ENCODE measurements at regions not wholly inside any gene's neighbourhood (a gene's known extent, or its start where the extent isn't known, plus 50 kb on each side); places are given as distances from the start of the nearest gene placed in this dataset.

DNA sequence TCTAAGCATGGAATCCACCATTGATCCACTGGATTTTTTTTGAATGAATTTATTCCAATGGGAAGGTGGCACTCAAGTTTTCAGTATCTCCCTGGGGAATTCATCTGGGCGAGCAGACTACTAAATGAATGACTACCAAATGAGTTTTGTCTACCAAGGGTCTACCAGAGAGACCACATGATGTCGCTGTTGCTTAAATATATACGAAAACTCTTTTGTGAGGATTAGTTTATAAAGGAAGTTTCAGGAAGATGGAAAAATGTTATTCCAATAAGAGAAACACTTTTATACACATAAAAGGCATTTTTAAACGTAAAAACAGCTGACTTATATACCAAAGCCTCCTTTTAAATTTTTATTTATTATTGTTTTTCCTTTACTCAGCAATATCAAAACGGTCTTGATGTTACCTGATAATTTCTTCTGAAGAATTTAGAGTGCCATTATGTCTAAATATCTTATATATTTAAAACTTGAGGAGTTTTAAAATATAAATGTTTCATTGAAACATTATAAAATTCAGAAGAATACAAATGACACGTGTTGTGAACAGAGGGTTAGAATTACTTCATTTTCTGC is 139.7 kb downstream of the HRH4 start:
- DNase-seq (ENCODE audit: low read depth) = peak; percentile 21
- no peak overlapping the region for H3K4me3 ChIP-seq (ENCODE audit: low read depth, low read length)
- TF ChIP-seq, protein P1, sequence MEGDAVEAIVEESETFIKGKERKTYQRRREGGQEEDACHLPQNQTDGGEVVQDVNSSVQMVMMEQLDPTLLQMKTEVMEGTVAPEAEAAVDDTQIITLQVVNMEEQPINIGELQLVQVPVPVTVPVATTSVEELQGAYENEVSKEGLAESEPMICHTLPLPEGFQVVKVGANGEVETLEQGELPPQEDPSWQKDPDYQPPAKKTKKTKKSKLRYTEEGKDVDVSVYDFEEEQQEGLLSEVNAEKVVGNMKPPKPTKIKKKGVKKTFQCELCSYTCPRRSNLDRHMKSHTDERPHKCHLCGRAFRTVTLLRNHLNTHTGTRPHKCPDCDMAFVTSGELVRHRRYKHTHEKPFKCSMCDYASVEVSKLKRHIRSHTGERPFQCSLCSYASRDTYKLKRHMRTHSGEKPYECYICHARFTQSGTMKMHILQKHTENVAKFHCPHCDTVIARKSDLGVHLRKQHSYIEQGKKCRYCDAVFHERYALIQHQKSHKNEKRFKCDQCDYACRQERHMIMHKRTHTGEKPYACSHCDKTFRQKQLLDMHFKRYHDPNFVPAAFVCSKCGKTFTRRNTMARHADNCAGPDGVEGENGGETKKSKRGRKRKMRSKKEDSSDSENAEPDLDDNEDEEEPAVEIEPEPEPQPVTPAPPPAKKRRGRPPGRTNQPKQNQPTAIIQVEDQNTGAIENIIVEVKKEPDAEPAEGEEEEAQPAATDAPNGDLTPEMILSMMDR (IDR thresholded peaks at IDR 0.05; ENCODE audit: control insufficient read depth, extremely low read depth, insufficient read depth) = peak; percentile 68

DNA sequence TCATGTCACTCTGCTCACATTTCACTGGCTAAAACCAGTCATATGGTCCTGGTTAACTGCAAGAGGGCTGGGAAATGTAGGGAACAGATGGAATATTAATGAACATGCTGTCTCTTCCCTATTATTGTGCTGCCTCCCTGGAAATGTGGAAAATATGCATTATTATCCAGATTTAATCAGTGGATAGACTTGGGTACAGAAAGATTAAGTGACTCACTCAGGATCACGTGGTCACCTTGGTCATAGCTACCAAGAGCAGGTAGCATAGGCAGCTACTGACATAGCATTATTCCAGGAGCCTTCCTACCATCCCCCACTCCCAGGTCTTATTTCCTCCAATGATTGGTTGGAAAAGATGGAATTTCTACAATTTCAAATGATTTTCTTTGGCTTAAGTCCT is 141.1 kb downstream of the HRH4 start:
- TF ChIP-seq, protein P1 (IDR thresholded peaks at IDR 0.05; ENCODE audit: control insufficient read depth, extremely low read depth, insufficient read depth) = no peak
- no peak for DNase-seq (ENCODE audit: low read depth)
- H3K4me3 ChIP-seq (ENCODE audit: low read depth, low read length) = no peak overlapping the region

DNA sequence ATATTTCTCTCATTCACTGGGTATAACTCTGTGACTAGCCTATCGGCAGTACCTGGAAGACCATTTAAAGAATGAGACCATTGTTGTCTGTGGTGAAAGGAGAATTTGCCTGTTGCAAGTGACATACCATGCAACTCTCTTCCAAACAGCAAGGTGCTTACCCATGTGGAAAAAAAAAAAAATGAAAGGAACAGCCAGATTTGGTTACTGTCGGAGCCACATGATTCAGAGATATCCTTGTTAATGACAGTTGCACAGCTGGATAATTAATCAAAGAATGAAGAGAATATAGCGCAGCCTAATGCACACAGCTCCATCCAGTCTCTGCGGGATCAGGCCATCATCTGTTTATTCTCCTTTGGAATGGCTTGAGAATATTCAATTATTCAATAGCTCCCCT is 141.8 kb downstream of the HRH4 start:
- TF ChIP-seq, protein P1 (IDR thresholded peaks at IDR 0.05; ENCODE audit: control insufficient read depth, extremely low read depth, insufficient read depth) = no peak
- no peak for DNase-seq (ENCODE audit: low read depth)
- H3K4me3 ChIP-seq (ENCODE audit: low read depth, low read length) = no peak overlapping the region

DNA sequence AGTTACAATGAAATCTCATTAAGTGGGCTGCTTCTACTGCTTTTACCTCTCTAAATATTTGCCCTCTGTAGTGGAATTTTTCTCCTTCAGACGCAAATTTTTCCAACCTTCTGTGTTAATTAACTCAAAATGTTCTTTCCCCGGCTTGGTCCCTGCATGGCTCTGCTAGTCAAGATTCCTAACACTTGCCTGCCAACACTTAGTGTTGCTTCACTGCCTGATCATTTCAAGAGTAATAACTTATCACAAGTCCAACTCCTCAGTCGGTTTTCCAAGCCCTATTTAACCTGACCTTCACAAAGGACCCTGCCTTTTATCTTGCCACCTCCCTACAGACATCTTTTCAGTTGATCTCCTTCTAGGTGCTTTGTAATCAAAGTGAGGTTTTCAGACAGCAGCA is 142.7 kb downstream of the HRH4 start:
- TF ChIP-seq, protein P1 (IDR thresholded peaks at IDR 0.05; ENCODE audit: control insufficient read depth, extremely low read depth, insufficient read depth) = no peak
- H3K4me3 ChIP-seq (ENCODE audit: low read depth, low read length) = no peak overlapping the region
- no peak for DNase-seq (ENCODE audit: low read depth)

DNA sequence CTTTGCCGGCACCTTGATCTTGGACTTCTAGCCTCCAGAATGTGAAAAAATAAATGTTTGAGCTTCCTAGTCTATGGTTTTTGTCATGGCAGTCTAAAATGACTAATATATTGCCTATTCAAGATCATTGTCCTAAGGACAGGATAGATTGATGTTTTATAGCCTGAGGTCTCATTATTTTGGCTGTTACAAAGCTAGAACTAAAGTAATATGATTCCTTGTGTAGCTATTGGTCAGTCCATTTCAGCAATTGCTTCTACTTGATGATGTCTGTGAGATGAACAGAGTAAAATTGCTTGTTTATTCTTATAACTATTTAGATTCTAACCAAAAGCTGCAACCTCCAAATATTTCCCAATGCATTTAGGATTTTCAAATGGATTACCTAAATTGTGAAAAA is 145.0 kb downstream of the HRH4 start:
- TF ChIP-seq, protein P1 (IDR thresholded peaks at IDR 0.05; ENCODE audit: control insufficient read depth, extremely low read depth, insufficient read depth) = no peak
- DNase-seq (ENCODE audit: low read depth) = no peak
- H3K4me3 ChIP-seq (ENCODE audit: low read depth, low read length) = no peak overlapping the region

DNA sequence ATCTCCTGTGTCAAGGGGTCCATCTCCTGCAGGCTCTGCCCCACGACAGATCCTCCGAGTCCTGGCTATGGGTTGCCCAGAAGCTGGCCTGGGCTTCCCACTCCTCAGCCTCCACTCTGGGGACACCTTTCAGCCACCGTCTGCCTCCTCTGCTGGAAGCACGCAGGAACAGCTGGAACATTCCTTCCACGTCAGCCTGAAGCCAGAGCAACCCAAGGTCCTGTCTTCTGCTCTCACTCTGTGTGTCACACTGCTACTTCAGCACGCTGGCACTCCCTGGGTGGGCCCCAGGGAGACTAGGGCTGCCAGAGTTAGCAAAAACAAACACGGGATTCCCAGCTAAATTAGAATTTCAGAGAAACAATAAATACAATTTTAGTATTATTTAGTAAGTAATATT is 148.8 kb downstream of the HRH4 start:
- H3K4me3 ChIP-seq (ENCODE audit: low read depth, low read length) = no peak overlapping the region
- TF ChIP-seq, protein P1 (IDR thresholded peaks at IDR 0.05; ENCODE audit: control insufficient read depth, extremely low read depth, insufficient read depth) = no peak
- no peak for DNase-seq (ENCODE audit: low read depth)

DNA sequence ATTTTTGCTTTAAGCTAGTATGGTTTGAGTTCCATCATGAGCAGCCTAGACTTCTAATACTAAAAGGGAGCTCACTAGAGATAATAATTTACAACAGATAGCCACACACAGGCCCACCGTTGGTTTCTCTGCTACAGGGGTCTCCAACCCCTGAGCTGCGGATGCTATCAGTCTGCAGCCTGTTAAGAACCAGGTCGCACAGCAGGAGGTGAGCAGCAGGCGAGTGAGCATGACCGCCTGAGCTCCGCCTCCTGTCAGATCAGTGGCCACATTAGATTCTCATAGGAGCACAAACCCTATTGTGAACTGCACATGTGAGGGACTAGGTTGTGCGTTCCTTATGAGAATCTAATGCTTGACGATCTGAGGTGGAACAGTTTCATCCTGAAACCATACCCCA is 150.6 kb downstream of the HRH4 start:
- no peak overlapping the region for H3K4me3 ChIP-seq (ENCODE audit: low read depth, low read length)
- TF ChIP-seq, protein P1 (IDR thresholded peaks at IDR 0.05; ENCODE audit: control insufficient read depth, extremely low read depth, insufficient read depth) = no peak
- DNase-seq (ENCODE audit: low read depth) = no peak
